Breast epithelium (tissue), 4 donors: ENCODE measurements at regions not wholly inside any gene's neighbourhood (a gene's known extent, or its start where the extent isn't known, plus 50 kb on each side); places are given as distances from the start of the nearest gene placed in this dataset.

ENCODE experiments used
- DNase-seq, 2 donors: peaks; one replicate each; pipeline ENCODE4 v3.0.0-alpha.2; 2019; ENCODE audit warnings: low spot score in 2 of 2
- H3K27ac ChIP-seq, 2 donors: fragments of 200-600 bp; sonication (generic) in 1 of 2; one replicate each; pipeline ENCODE4 v1.5.1; 2016 to 2019; ENCODE audit warnings: mild to moderate bottlenecking in 1 of 2
- H3K27me3 ChIP-seq, 2 donors: fragments of 200-600 bp; sonication (generic) in 1 of 2; one replicate each; pipeline versions ENCODE4 v1.5.1 to v1.6.0; 2017 to 2019; ENCODE audit warnings: control low read depth in 1 of 2, mild to moderate bottlenecking in 1 of 2
- H3K36me3 ChIP-seq: fragments of 200-600 bp; one replicate; pipeline ENCODE4 v1.5.1; 2019
- H3K4me1 ChIP-seq, 2 donors: fragments of 200-600 bp; sonication (generic); one replicate each; pipeline ENCODE4 v1.5.1; 2016 to 2019; ENCODE audit warnings: control low read depth in 1 of 2
- H3K4me3 ChIP-seq, 3 donors: fragments of 200-600 bp; sonication (generic); 1 replicate in 2 of 3; 2 replicates in 1 of 3; pipeline ENCODE4 v1.5.1; 2016 to 2019; ENCODE audit warnings: mild to moderate bottlenecking in 3 of 3, moderate library complexity in 2 of 3
- H3K9me3 ChIP-seq, 2 donors: fragments of 200-600 bp; sonication (generic) in 1 of 2; one replicate each; pipeline ENCODE4 v1.5.1; 2016 to 2019; ENCODE audit warnings: control low read depth in 1 of 2
- POLR2A ChIP-seq: fragments of 450-650 bp; IDR thresholded peaks from one replicate; pipeline ENCODE4 v1.6.1; 2016; ENCODE audit warnings: antibody characterized with exemption, mild to moderate bottlenecking, moderate library complexity
- POLR2AphosphoS5 ChIP-seq, 3 donors: sonication (generic); formaldehyde crosslinking; IDR thresholded peaks; one replicate each; pipeline ENCODE4 v1.6.1; 2017; ENCODE audit warnings: antibody characterized with exemption in 3 of 3
- intact Hi-C: fragments of 100-400 bp; cut with DNase I; formaldehyde crosslinking; loops from one replicate; pipeline ENCODE4 v1.15.1; 2023; ENCODE audit warnings: low total_unique reads
- TF ChIP-seq, protein P1 (sequence below), 3 donors: fragments of 450-650 bp; IDR thresholded peaks; one replicate each; pipeline ENCODE4 v1.5.1; 2016 to 2017; ENCODE audit warnings: antibody characterized with exemption in 3 of 3, mild to moderate bottlenecking in 3 of 3, moderate library complexity in 3 of 3

GRCh38 chr6:120556491-120556890 lies 777.8 kb downstream of the TBC1D32 start:
- Histone ChIP-seq H3K36me3 (no peaks in the 10 kb centered on the region), H3K27me3 (no peaks in the 10 kb centered on the region), H3K9me3 (no peaks in the 10 kb centered on the region), H3K27ac (no peak overlapping the region), H3K4me1 (no peaks in the 10 kb centered on the region), H3K4me3 (no peak overlapping the region)
- TF ChIP-seq, protein P1, sequence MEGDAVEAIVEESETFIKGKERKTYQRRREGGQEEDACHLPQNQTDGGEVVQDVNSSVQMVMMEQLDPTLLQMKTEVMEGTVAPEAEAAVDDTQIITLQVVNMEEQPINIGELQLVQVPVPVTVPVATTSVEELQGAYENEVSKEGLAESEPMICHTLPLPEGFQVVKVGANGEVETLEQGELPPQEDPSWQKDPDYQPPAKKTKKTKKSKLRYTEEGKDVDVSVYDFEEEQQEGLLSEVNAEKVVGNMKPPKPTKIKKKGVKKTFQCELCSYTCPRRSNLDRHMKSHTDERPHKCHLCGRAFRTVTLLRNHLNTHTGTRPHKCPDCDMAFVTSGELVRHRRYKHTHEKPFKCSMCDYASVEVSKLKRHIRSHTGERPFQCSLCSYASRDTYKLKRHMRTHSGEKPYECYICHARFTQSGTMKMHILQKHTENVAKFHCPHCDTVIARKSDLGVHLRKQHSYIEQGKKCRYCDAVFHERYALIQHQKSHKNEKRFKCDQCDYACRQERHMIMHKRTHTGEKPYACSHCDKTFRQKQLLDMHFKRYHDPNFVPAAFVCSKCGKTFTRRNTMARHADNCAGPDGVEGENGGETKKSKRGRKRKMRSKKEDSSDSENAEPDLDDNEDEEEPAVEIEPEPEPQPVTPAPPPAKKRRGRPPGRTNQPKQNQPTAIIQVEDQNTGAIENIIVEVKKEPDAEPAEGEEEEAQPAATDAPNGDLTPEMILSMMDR (IDR thresholded peaks at IDR 0.05), result no peak
- TF ChIP-seq POLR2A (no peak), POLR2AphosphoS5 (IDR thresholded peaks at IDR 0.05) (no peak)
- DNase-seq, result no peak
- intact Hi-C loops, result no loop called here

GRCh38 chr6:120553353-120553752 lies 780.9 kb downstream of the TBC1D32 start:
- no peak overlapping the region for H3K4me3 ChIP-seq
- TF ChIP-seq POLR2AphosphoS5 (IDR thresholded peaks at IDR 0.05) (no peak), POLR2A (no peak)
- TF ChIP-seq, protein P1 (IDR thresholded peaks at IDR 0.05), result no peak
- DNase-seq, result no peak
- intact Hi-C loops, result no loop called here
- H3K4me1 ChIP-seq, result no peaks in the 10 kb centered on the region
- H3K27me3 ChIP-seq, result no peaks in the 10 kb centered on the region
- H3K36me3 ChIP-seq, result no peaks in the 10 kb centered on the region
- H3K9me3 ChIP-seq, result no peaks in the 10 kb centered on the region
- H3K27ac ChIP-seq, result no peak overlapping the region

- H3K36me3 ChIP-seq, result no peaks in the 10 kb centered on the region
- no peak overlapping the region for H3K27ac ChIP-seq
- no peaks in the 10 kb centered on the region for H3K9me3 ChIP-seq
- H3K4me1 ChIP-seq, result no peaks in the 10 kb centered on the region
- intact Hi-C loops, result no loop called here
- no peak overlapping the region for H3K4me3 ChIP-seq
- TF ChIP-seq, protein P1 (IDR thresholded peaks at IDR 0.05), result no peak
- TF ChIP-seq POLR2A (no peak), POLR2AphosphoS5 (IDR thresholded peaks at IDR 0.05) (no peak)
- no peak for DNase-seq
- no peaks in the 10 kb centered on the region for H3K27me3 ChIP-seq
Observed at GRCh38 chr6:120545353-120545752, 788.9 kb downstream of the TBC1D32 start.

DNA sequence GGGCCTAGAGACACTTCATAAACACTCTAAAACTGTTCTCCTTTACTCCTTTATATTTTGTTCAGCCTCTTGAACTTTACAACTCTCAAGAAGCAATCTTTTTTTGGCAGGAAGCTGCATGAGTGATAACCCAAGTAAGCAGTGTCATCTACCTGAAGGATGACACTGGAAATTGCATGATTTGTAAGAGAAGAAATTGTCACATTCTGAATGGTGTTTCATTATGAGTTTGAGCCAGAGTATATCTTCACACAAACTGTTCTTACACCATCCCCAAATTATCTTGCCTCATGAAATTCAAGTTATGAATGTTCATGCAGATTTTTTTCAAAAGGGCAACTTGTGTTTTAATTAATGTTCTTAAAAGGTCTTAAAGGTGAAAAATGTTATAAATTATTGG lies 799.3 kb downstream of the TBC1D32 start:
- intact Hi-C loops, result no loop called here
- Histone ChIP-seq H3K27me3 (no peaks in the 10 kb centered on the region), H3K9me3 (no peaks in the 10 kb centered on the region), H3K27ac (no peak overlapping the region), H3K4me1 (no peaks in the 10 kb centered on the region), H3K4me3 (no peak overlapping the region), H3K36me3 (peaks cover 3% of the 10 kb centered on the region)
- DNase-seq, result no peak
- TF ChIP-seq POLR2A, result no peak
- TF ChIP-seq, protein P1 (IDR thresholded peaks at IDR 0.05), result no peak
- TF ChIP-seq POLR2AphosphoS5 (IDR thresholded peaks at IDR 0.05), result no peak

DNA sequence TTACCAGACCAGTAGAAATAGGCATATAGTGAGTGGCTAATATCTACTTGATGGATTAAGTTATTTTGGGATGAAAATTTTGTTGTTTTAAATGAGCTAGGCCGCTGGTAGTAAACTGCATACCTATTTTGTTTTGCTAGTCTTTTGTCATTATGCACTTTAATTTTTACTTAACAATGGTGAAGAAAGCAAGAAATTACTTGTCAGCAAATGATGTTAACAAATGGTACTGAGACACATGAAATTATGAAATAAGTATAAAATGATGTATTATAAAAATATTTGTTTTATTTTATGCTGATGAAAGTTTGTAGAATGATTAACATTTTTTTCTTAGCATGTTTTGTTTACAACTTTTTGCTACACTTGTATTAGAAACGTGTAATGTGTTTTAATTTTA lies 807.7 kb downstream of the TBC1D32 start:
- Histone ChIP-seq H3K36me3 (no peaks in the 10 kb centered on the region), H3K4me1 (no peaks in the 10 kb centered on the region), H3K9me3 (no peaks in the 10 kb centered on the region), H3K4me3 (no peak overlapping the region), H3K27ac (no peak overlapping the region), H3K27me3 (no peaks in the 10 kb centered on the region)
- TF ChIP-seq, protein P1 (IDR thresholded peaks at IDR 0.05), result no peak
- TF ChIP-seq POLR2AphosphoS5 (IDR thresholded peaks at IDR 0.05), result no peak
- no peak for TF ChIP-seq POLR2A
- DNase-seq, result no peak
- intact Hi-C loops, result no loop called here
